HEK293T (cell line): ENCODE measurements at regions not wholly inside any gene's neighbourhood (a gene's known extent, or its start where the extent isn't known, plus 50 kb on each side); places are given as distances from the start of the nearest gene placed in this dataset.

ENCODE experiments used
- CTCF ChIA-PET: fragments of 350-600 bp; formaldehyde crosslinking; extraction: SDS; loops from one replicate; lab custom pipeline; 2021; ENCODE audit warnings: antibody characterized with exemption, inconsistent platforms; lab: Yijun Ruan, JAX
- POLR2A ChIA-PET: fragments of 350-600 bp; formaldehyde crosslinking; extraction: SDS; loops from one replicate; lab custom pipeline; 2020; ENCODE audit warnings: antibody characterized with exemption, inconsistent platforms; lab: Yijun Ruan, JAX
- DNase-seq: peaks from one replicate; pipeline ENCODE4 v3.0.0; 2012; ENCODE audit warnings: mixed read lengths; ENCODE audit errors: extremely low spot score
- ARNT ChIP-seq: fragments of 450-650 bp; IDR thresholded peaks from 2 replicates; pipeline ENCODE4 v1.6.1; 2017; ENCODE audit warnings: mild to moderate bottlenecking
- BHLHE40 ChIP-seq: fragments of 450-650 bp; IDR thresholded peaks from 2 replicates; pipeline ENCODE4 v1.6.1; 2016; ENCODE audit warnings: mild to moderate bottlenecking, moderate library complexity, borderline replicate concordance
- CTBP1 ChIP-seq: fragments of 450-650 bp; IDR thresholded peaks from 2 replicates; pipeline ENCODE4 v1.6.1; 2016; ENCODE audit warnings: borderline replicate concordance
- ELF4 ChIP-seq: fragments of 450-650 bp; IDR thresholded peaks from 2 replicates; pipeline ENCODE4 v1.6.1; 2017; ENCODE audit warnings: antibody characterized with exemption
- FOXA1 ChIP-seq: fragments of 450-650 bp; IDR thresholded peaks from 2 replicates; pipeline ENCODE4 v1.6.1; 2016; ENCODE audit warnings: mild to moderate bottlenecking
- FOXK2 ChIP-seq: fragments of 450-650 bp; IDR thresholded peaks from 2 replicates; pipeline ENCODE4 v1.6.1; 2016; ENCODE audit warnings: mild to moderate bottlenecking
- FOXM1 ChIP-seq: fragments of 450-650 bp; IDR thresholded peaks from 2 replicates; pipeline ENCODE4 v1.6.1; 2017; ENCODE audit warnings: mild to moderate bottlenecking, borderline replicate concordance
- HDGF ChIP-seq: fragments of 450-650 bp; IDR thresholded peaks from 2 replicates; pipeline ENCODE4 v1.6.1; 2017; ENCODE audit warnings: antibody characterized with exemption, borderline replicate concordance
- L3MBTL2 ChIP-seq: fragments of 450-650 bp; conservative IDR thresholded peaks from 2 replicates; pipeline ENCODE4 v1.6.1; 2016; ENCODE audit warnings: mild to moderate bottlenecking
- LEF1 ChIP-seq: fragments of 450-650 bp; IDR thresholded peaks from 2 replicates; pipeline ENCODE4 v1.6.1; 2017; ENCODE audit warnings: mild to moderate bottlenecking, borderline replicate concordance
- NFRKB ChIP-seq: fragments of 450-650 bp; IDR thresholded peaks from 2 replicates; pipeline ENCODE4 v1.6.1; 2016; ENCODE audit warnings: mild to moderate bottlenecking, moderate library complexity
- SP1 ChIP-seq: fragments of 450-650 bp; IDR thresholded peaks from 2 replicates; pipeline ENCODE4 v1.6.1; 2017
- SUZ12 ChIP-seq: fragments of 450-650 bp; IDR thresholded peaks from 2 replicates; pipeline ENCODE4 v1.6.1; 2016; ENCODE audit warnings: mild to moderate bottlenecking
- TARDBP ChIP-seq: fragments of 450-650 bp; IDR thresholded peaks from 2 replicates; pipeline ENCODE4 v1.6.1; 2016
- ZNF384 ChIP-seq: fragments of 450-650 bp; IDR thresholded peaks from 2 replicates; pipeline ENCODE4 v1.6.1; 2016
- TF ChIP-seq, protein P1 (sequence below): fragments of 450-650 bp; IDR thresholded peaks from 2 replicates; pipeline ENCODE4 v1.6.1; 2016

DNA sequence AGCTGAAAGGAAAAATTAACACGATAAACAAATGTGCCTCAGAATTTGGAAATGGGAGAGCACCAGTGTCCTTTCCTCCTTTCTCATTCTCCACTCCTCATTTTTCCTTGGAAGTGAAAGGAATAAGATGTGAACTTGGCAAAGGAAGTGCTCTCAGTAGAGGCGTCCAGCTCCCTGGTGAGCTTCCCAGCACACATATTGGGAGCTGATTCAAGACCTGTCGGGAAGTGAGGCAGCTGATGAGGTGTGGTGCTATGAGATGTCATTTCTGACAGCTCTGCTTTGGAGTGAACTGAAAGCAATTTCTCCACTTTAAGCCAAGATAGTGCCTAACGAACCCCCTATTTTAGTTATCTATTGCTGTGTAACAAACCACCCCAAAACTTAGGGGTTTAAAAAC lies 238.5 kb upstream of the IRX3 start:
- TF ChIP-seq CTBP1 = no peak
- no peak for TF ChIP-seq BHLHE40
- TF ChIP-seq TARDBP = no peak
- no peak for TF ChIP-seq HDGF
- no peak for TF ChIP-seq ZNF384
- TF ChIP-seq FOXK2 = no peak
- no peak for TF ChIP-seq ELF4
- TF ChIP-seq FOXA1 = no peak
- TF ChIP-seq L3MBTL2 = no peak
- CTCF ChIA-PET = no interaction called here
- POLR2A ChIA-PET = no interaction called here
- DNase-seq = no peak

DNA sequence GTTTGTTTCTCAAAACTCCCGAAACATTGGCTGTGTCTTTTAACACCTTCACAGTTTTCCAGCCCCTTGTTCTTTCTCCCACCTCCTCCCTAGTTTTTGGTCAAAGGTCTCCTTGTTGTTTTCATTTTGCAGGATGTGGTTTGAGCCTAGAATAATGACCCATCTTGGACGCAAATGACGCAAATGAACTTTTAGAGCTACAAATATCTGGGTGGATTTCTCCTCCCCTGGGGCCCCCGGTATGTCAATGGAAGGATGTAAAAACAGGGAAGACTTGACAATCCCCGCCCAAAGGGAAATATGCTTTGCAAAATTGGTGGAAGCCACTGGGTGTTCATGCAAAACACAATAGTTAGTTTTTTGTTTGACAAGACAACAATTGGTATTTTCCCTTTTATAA lies 236.0 kb upstream of the IRX3 start:
- DNase-seq = no peak
- ChIA-PET CTCF (interaction anchor here (0.7 kb wide), 1 partner anchor 26 kb away, joined by 3 read pairs; no protein-coding TSS in a partner anchor), POLR2A (no interaction called here)
- TF ChIP-seq LEF1 (no peak), NFRKB (no peak), TARDBP (no peak), FOXM1 (no peak), SUZ12 (no peak)

DNA sequence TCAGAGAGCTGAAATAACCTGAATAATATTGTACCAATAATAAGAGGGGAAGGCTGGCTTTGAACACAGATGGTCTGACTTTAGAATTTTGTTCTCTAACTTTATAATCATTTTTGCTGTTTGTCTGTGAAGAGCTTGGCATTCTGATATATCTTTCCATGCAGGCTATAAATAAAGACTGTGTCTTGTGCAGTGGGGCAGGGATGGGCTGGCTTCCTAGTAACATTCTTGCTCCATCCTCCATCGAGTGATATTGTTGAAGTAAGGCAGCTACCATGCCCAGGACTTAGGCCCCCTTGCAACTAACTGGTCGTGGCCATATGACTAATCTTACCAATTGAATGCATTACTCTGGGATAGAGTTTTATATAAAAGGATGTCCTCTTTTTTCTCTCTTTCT lies 234.7 kb upstream of the IRX3 start:
- ChIA-PET POLR2A (no interaction called here), CTCF (no interaction called here)
- TF ChIP-seq, protein P1, sequence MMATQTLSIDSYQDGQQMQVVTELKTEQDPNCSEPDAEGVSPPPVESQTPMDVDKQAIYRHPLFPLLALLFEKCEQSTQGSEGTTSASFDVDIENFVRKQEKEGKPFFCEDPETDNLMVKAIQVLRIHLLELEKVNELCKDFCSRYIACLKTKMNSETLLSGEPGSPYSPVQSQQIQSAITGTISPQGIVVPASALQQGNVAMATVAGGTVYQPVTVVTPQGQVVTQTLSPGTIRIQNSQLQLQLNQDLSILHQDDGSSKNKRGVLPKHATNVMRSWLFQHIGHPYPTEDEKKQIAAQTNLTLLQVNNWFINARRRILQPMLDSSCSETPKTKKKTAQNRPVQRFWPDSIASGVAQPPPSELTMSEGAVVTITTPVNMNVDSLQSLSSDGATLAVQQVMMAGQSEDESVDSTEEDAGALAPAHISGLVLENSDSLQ = no peak
- TF ChIP-seq NFRKB (no peak), BHLHE40 (no peak)
- no peak for DNase-seq

DNA sequence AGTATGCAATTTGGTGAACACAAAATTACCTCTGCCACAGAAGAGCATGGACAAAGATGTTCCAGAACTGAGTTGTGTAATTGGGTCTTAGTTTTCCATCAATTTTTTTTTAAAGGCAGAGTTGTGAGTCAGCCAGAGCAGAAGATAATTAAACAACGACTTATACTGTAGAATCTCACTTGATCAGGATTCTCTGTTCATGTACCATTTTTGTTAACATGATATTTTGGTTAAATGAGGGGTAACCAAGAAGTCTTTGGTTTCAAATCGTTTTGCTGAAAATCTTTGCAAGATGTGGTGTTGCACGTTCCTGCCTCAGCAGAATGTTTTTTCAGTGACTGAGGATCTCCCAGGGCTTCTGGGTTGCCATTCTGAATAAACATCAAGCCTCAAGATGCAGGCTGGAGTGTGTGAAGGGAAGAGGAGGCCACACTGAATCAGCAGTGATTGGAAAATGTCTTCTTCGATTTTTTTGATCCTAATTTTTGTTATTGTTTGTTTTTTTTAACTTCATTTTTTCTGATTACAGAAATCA lies 232.6 kb upstream of the IRX3 start:
- DNase-seq = no peak
- no peak for TF ChIP-seq SP1
- TF ChIP-seq L3MBTL2 = no peak
- TF ChIP-seq BHLHE40 = no peak
- no peak for TF ChIP-seq FOXM1
- TF ChIP-seq CTBP1 = no peak
- TF ChIP-seq ZNF384 = no peak
- no peak for TF ChIP-seq NFRKB
- CTCF ChIA-PET = no interaction called here
- POLR2A ChIA-PET = no interaction called here

DNA sequence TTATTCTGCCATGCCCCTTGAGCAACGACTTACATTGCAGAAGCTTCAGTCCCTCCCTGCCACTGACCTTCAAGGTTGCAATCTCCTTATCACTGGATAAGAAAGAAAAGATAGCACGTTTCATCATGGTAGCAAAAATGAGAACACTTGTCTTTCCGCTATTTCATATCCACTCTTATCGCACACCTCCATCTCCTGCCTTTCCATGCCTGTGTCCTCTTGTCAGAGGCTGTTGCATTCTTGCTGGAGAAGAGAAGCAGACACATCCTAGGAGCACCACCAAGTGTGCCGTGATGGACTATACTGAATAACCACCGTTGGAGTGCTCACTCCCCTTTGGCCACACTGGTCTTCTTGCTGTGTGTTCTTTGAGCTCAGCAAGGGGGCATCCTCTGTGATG lies 230.6 kb upstream of the IRX3 start:
- POLR2A ChIA-PET = no interaction called here

DNA sequence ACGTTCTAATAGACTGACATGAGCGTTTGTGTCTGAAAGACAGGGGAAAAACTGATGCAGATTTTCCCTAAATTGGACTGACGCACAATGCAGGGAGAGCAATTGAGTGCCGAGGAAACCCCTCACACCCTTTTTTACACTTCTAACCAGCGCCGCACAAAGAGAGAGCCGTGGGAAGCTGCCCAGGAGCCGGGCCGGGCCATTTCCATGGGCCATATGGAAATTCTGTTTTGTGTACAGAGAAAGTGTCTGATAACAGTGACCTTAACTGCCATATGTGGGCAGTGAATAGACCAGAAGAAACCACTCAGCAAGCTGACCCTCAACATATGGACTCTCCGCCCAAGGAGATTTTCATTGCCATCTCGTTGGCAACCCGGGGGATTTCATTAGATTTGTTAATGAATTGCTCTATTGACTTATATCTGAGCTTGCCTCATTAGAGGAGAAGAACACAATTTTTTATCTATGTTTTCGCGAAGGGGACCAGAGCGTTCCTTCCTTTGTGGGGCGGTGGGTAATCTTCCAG lies 225.9 kb upstream of the IRX3 start:
- ChIA-PET POLR2A (no interaction called here), CTCF (no interaction called here)
- no peak for DNase-seq
- TF ChIP-seq BHLHE40 (no peak), L3MBTL2 (no peak), SP1 (no peak), ZNF384 (no peak), TARDBP (no peak), HDGF (no peak), LEF1 (no peak), FOXK2 (no peak), FOXM1 (no peak), SUZ12 (no peak), CTBP1 (no peak), ELF4 (no peak)
- TF ChIP-seq, protein P1 = no peak

More for the DNA sequence above, 230.6 kb upstream of the IRX3 start:
- no peak for DNase-seq
- TF ChIP-seq FOXA1 (no peak), L3MBTL2 (no peak), CTBP1 (no peak), ELF4 (no peak), TARDBP (no peak), ARNT (no peak), NFRKB (no peak), ZNF384 (no peak), LEF1 (no peak), HDGF (no peak), FOXM1 (no peak), SP1 (no peak), FOXK2 (no peak), SUZ12 (no peak)
- TF ChIP-seq, protein P1 = no peak
- CTCF ChIA-PET = no interaction called here

DNA sequence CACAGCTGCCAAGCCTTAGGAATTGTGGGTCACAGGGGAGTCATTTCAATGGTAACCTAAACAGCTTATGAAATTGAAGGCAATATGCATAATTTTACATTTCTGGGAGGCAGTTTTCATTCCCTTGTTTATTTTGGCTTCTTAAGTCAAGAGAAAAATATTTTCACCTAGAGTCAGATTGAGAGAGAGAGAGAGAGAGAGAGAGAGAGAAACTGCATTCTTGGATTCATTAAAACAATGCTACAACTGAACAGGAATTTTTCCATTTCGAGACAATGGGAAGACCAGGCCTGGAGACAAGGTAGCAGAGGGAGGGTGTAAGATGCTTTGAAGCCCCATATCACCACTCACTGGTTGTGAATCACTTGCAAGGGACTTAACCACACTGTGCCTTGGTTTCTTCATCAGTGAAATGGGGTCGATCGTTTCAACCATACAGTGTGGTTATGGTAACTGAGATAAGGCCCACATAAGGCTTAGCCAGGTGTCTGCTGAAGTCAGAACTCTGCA lies 224.7 kb upstream of the IRX3 start:
- no peak for DNase-seq
- CTCF ChIA-PET = no interaction called here
- POLR2A ChIA-PET = no interaction called here
- TF ChIP-seq FOXA1 (no peak), NFRKB (no peak), FOXM1 (no peak), SUZ12 (no peak), BHLHE40 (no peak), SP1 (no peak), ZNF384 (no peak), LEF1 (no peak)
